ENCODE measurements at regions not wholly inside any gene's neighbourhood (a gene's known extent, or its start where the extent isn't known, plus 50 kb on each side); places are given as distances from the start of the nearest gene placed in this dataset.
"Not testable (repeated sequence)": the region's sequence is repeated elsewhere in the genome, so short reads cannot be mapped to it uniquely, and the experiment has no call there.

GRCh38 chr2:57044931-57045635 is 861.3 kb downstream of the CCDC85A start:
- DNase-seq, result no peak

GRCh38 chr2:57049273-57049672 is 865.5 kb downstream of the CCDC85A start:
- DNase-seq, result no peak

GRCh38 chr2:57050007-57050406 is 866.2 kb downstream of the CCDC85A start:
- DNase-seq, result no peak

- DNase-seq, result not testable (repeated sequence)
Observed at GRCh38 chr2:57066301-57066700, 882.5 kb downstream of the CCDC85A start.

GRCh38 chr2:57075226-57075625 is 891.4 kb downstream of the CCDC85A start:
- DNase-seq, result no peak

- DNase-seq, result no peak
Observed at GRCh38 chr2:57080035-57080434, 896.2 kb downstream of the CCDC85A start.

GRCh38 chr2:57084697-57085281 is 901.0 kb downstream of the CCDC85A start:
- no peak for DNase-seq

- no peak for DNase-seq
Observed at GRCh38 chr2:57093020-57093419, 909.2 kb downstream of the CCDC85A start.

GRCh38 chr2:57097855-57098254 is 914.1 kb downstream of the CCDC85A start:
- no peak for DNase-seq

GRCh38 chr2:57100436-57100835 is 916.6 kb downstream of the CCDC85A start:
- no peak for DNase-seq

GRCh38 chr2:57105694-57106093 is 921.9 kb downstream of the CCDC85A start:
- no peak for DNase-seq

GRCh38 chr2:57107353-57107752 is 923.6 kb downstream of the CCDC85A start:
- DNase-seq, result no peak

GRCh38 chr2:57111531-57111930 is 927.7 kb downstream of the CCDC85A start:
- no peak for DNase-seq

GRCh38 chr2:57119141-57119540 is 927.5 kb upstream of the VRK2 start:
- DNase-seq, result no peak

GRCh38 chr2:57126410-57126809 is 920.2 kb upstream of the VRK2 start:
- no peak for DNase-seq

- no peak for DNase-seq
Observed at GRCh38 chr2:57139179-57139578, 907.4 kb upstream of the VRK2 start.

- DNase-seq, result no peak
Observed at GRCh38 chr2:57141269-57141668, 905.3 kb upstream of the VRK2 start.

GRCh38 chr2:57146951-57147350 is 899.7 kb upstream of the VRK2 start:
- no peak for DNase-seq

- no peak for DNase-seq
Observed at GRCh38 chr2:57156231-57156924, 890.2 kb upstream of the VRK2 start.

GRCh38 chr2:57160976-57161375 is 885.6 kb upstream of the VRK2 start:
- no peak for DNase-seq

- no peak for DNase-seq
Observed at GRCh38 chr2:57177176-57177575, 869.4 kb upstream of the VRK2 start.

- DNase-seq, result no peak
Observed at GRCh38 chr2:57180042-57180567, 866.5 kb upstream of the VRK2 start.

- no peak for DNase-seq
Observed at GRCh38 chr2:57180678-57181077, 865.9 kb upstream of the VRK2 start.

Measured in SW 1271 (cell line).